ENCODE measurements at regions not wholly inside any gene's neighbourhood (a gene's known extent, or its start where the extent isn't known, plus 50 kb on each side); places are given as distances from the start of the nearest gene placed in this dataset.

GRCh38 chr2:240227538-240228428 lies 87.3 kb upstream of the OTOS start:
- FAIRE-seq, result no peak

- FAIRE-seq, result no peak
These were observed 88.5 kb upstream of the OTOS start for GRCh38 chr2:240229005-240229404.

- FAIRE-seq, result no peak
These were observed 89.3 kb upstream of the OTOS start for GRCh38 chr2:240229603-240230235.

- FAIRE-seq, result no peak
These were observed 90.0 kb upstream of the OTOS start for GRCh38 chr2:240230291-240230931.

GRCh38 chr2:240231838-240232244 lies 91.4 kb upstream of the OTOS start:
- no peak for FAIRE-seq

GRCh38 chr2:240232264-240232915 lies 91.9 kb upstream of the OTOS start:
- FAIRE-seq, result no peak

- no peak for FAIRE-seq
These were observed 92.8 kb upstream of the OTOS start for GRCh38 chr2:240232961-240233884.

GRCh38 chr2:240233885-240234502 lies 93.5 kb upstream of the OTOS start:
- FAIRE-seq, result no peak

GRCh38 chr2:240234503-240234951 lies 94.1 kb upstream of the OTOS start:
- FAIRE-seq, result no peak

GRCh38 chr2:240235149-240235803 lies 94.8 kb upstream of the OTOS start:
- FAIRE-seq, result no peak

- FAIRE-seq, result no peak
These were observed 95.4 kb upstream of the OTOS start for GRCh38 chr2:240235811-240236210.

- FAIRE-seq, result no peak
These were observed 96.0 kb upstream of the OTOS start for GRCh38 chr2:240236217-240237111.

GRCh38 chr2:240237609-240238174 lies 97.2 kb upstream of the OTOS start:
- no peak for FAIRE-seq

GRCh38 chr2:240238201-240238600 lies 97.7 kb upstream of the OTOS start:
- no peak for FAIRE-seq

GRCh38 chr2:240238786-240239185 lies 98.3 kb upstream of the OTOS start:
- no peak for FAIRE-seq

GRCh38 chr2:240239325-240239724 lies 98.9 kb upstream of the OTOS start:
- no peak for FAIRE-seq

- FAIRE-seq, result no peak
These were observed 99.7 kb upstream of the OTOS start for GRCh38 chr2:240240017-240240734.

GRCh38 chr2:240240781-240241180 lies 100.3 kb upstream of the OTOS start:
- no peak for FAIRE-seq

- no peak for FAIRE-seq
These were observed 101.1 kb upstream of the OTOS start for GRCh38 chr2:240241572-240241971.
